GM23338 (cell line): ENCODE measurements at regions not wholly inside any gene's neighbourhood (a gene's known extent, or its start where the extent isn't known, plus 50 kb on each side); places are given as distances from the start of the nearest gene placed in this dataset.

Experiments used
- CREB1 ChIP-seq: fragments of 250-450 bp; sonication (Bioruptor Pico); IDR thresholded peaks from 2 replicates; pipeline ENCODE4 v1.5.0; 2020; ENCODE audit warnings: low read depth, mild to moderate bottlenecking, moderate library complexity
- EZH2 ChIP-seq: fragments of 200-600 bp; sonication (generic); IDR thresholded peaks from one replicate; pipeline ENCODE4 v1.8.0; 2017; ENCODE audit warnings: antibody characterized with exemption, mild to moderate bottlenecking, low read depth; ENCODE audit not compliant: unreplicated experiment
- EZH2phosphoT487 ChIP-seq: fragments of 200-600 bp; sonication (generic); IDR thresholded peaks from one replicate; pipeline ENCODE4 v1.8.1; 2018; ENCODE audit warnings: antibody characterized with exemption; ENCODE audit not compliant: unreplicated experiment
- JUNB ChIP-seq: IDR thresholded peaks from one replicate; pipeline ENCODE4 v1.6.1; 2016; ENCODE audit warnings: antibody characterized with exemption; ENCODE audit not compliant: unreplicated experiment
- POLR2AphosphoS5 ChIP-seq: IDR thresholded peaks from 2 replicates; pipeline ENCODE4 v1.6.1; 2016; ENCODE audit warnings: antibody characterized with exemption, low read depth
- STAT1 ChIP-seq: IDR thresholded peaks from one replicate; pipeline ENCODE4 v1.6.1; 2016; ENCODE audit warnings: antibody characterized with exemption; ENCODE audit not compliant: unreplicated experiment
- ZNF114 ChIP-seq: fragments of 250-450 bp; sonication (Bioruptor Pico); IDR thresholded peaks from 2 replicates; pipeline ENCODE4 v1.5.0; 2020; ENCODE audit warnings: mild to moderate bottlenecking, moderate library complexity
- ZNF331 ChIP-seq: fragments of 250-450 bp; sonication (Bioruptor Pico); IDR thresholded peaks from 2 replicates; pipeline ENCODE4 v1.5.0; 2020; ENCODE audit warnings: low read depth, mild to moderate bottlenecking, moderate library complexity
- TF ChIP-seq, protein P1 (sequence below), 2 experiments: fragments of 200-600 bp in 1 of 2; sonication (generic) in 1 of 2; conservative IDR thresholded peaks; 2 replicates each; pipeline versions ENCODE4 v1.5.1 to v1.6.1; 2016 to 2017; ENCODE audit warnings: antibody characterized with exemption in 2 of 2, low read depth in 2 of 2, mild to moderate bottlenecking in 2 of 2, moderate library complexity in 1 of 2
- TF ChIP-seq, protein P2 (sequence below): IDR thresholded peaks from 2 replicates; pipeline ENCODE4 v1.6.1; 2016; ENCODE audit warnings: antibody characterized with exemption
- TF ChIP-seq, protein P3 (sequence below): IDR thresholded peaks from one replicate; pipeline ENCODE4 v1.6.1; 2018; ENCODE audit warnings: antibody characterized with exemption; ENCODE audit not compliant: unreplicated experiment
- TF ChIP-seq, protein P4 (sequence below): fragments of 250-450 bp; sonication (Bioruptor Pico); IDR thresholded peaks from 2 replicates; pipeline ENCODE4 v1.5.0; 2020; ENCODE audit warnings: mild to moderate bottlenecking, moderate library complexity

DNA sequence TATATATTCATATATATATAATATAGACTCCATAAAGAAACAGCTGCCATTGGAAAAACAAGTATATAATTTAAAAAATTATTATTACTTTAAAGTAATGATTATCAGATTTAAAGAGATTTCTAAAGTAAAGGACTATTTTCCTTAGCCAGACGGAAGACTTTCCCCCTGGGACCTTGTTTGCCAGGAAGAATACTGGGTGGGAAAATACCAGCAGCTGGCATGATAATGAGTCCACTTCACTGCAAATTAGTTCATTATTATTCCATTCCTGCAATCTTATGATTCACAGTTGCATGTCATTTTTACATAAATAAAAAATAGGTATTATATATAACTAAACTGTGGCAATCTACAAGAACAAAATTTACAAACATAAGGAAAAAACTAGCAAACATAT is 339.8 kb upstream of the CDH7 start:
- TF ChIP-seq, protein P1, sequence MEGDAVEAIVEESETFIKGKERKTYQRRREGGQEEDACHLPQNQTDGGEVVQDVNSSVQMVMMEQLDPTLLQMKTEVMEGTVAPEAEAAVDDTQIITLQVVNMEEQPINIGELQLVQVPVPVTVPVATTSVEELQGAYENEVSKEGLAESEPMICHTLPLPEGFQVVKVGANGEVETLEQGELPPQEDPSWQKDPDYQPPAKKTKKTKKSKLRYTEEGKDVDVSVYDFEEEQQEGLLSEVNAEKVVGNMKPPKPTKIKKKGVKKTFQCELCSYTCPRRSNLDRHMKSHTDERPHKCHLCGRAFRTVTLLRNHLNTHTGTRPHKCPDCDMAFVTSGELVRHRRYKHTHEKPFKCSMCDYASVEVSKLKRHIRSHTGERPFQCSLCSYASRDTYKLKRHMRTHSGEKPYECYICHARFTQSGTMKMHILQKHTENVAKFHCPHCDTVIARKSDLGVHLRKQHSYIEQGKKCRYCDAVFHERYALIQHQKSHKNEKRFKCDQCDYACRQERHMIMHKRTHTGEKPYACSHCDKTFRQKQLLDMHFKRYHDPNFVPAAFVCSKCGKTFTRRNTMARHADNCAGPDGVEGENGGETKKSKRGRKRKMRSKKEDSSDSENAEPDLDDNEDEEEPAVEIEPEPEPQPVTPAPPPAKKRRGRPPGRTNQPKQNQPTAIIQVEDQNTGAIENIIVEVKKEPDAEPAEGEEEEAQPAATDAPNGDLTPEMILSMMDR (conservative IDR thresholded peaks at IDR 0.05; ENCODE audit: low read depth in 2 of 2): no peak
- TF ChIP-seq, protein P2, sequence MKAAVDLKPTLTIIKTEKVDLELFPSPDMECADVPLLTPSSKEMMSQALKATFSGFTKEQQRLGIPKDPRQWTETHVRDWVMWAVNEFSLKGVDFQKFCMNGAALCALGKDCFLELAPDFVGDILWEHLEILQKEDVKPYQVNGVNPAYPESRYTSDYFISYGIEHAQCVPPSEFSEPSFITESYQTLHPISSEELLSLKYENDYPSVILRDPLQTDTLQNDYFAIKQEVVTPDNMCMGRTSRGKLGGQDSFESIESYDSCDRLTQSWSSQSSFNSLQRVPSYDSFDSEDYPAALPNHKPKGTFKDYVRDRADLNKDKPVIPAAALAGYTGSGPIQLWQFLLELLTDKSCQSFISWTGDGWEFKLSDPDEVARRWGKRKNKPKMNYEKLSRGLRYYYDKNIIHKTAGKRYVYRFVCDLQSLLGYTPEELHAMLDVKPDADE: no peak
- TF ChIP-seq EZH2 (no peak), POLR2AphosphoS5 (no peak), EZH2phosphoT487 (no peak), JUNB (no peak), STAT1 (no peak), CREB1 (CRISPR knock-in tag) (no peak), ZNF114 (CRISPR knock-in tag) (no peak), ZNF331 (CRISPR knock-in tag) (no peak)
- TF ChIP-seq, protein P3, sequence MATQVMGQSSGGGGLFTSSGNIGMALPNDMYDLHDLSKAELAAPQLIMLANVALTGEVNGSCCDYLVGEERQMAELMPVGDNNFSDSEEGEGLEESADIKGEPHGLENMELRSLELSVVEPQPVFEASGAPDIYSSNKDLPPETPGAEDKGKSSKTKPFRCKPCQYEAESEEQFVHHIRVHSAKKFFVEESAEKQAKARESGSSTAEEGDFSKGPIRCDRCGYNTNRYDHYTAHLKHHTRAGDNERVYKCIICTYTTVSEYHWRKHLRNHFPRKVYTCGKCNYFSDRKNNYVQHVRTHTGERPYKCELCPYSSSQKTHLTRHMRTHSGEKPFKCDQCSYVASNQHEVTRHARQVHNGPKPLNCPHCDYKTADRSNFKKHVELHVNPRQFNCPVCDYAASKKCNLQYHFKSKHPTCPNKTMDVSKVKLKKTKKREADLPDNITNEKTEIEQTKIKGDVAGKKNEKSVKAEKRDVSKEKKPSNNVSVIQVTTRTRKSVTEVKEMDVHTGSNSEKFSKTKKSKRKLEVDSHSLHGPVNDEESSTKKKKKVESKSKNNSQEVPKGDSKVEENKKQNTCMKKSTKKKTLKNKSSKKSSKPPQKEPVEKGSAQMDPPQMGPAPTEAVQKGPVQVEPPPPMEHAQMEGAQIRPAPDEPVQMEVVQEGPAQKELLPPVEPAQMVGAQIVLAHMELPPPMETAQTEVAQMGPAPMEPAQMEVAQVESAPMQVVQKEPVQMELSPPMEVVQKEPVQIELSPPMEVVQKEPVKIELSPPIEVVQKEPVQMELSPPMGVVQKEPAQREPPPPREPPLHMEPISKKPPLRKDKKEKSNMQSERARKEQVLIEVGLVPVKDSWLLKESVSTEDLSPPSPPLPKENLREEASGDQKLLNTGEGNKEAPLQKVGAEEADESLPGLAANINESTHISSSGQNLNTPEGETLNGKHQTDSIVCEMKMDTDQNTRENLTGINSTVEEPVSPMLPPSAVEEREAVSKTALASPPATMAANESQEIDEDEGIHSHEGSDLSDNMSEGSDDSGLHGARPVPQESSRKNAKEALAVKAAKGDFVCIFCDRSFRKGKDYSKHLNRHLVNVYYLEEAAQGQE: no peak
- TF ChIP-seq, protein P4, sequence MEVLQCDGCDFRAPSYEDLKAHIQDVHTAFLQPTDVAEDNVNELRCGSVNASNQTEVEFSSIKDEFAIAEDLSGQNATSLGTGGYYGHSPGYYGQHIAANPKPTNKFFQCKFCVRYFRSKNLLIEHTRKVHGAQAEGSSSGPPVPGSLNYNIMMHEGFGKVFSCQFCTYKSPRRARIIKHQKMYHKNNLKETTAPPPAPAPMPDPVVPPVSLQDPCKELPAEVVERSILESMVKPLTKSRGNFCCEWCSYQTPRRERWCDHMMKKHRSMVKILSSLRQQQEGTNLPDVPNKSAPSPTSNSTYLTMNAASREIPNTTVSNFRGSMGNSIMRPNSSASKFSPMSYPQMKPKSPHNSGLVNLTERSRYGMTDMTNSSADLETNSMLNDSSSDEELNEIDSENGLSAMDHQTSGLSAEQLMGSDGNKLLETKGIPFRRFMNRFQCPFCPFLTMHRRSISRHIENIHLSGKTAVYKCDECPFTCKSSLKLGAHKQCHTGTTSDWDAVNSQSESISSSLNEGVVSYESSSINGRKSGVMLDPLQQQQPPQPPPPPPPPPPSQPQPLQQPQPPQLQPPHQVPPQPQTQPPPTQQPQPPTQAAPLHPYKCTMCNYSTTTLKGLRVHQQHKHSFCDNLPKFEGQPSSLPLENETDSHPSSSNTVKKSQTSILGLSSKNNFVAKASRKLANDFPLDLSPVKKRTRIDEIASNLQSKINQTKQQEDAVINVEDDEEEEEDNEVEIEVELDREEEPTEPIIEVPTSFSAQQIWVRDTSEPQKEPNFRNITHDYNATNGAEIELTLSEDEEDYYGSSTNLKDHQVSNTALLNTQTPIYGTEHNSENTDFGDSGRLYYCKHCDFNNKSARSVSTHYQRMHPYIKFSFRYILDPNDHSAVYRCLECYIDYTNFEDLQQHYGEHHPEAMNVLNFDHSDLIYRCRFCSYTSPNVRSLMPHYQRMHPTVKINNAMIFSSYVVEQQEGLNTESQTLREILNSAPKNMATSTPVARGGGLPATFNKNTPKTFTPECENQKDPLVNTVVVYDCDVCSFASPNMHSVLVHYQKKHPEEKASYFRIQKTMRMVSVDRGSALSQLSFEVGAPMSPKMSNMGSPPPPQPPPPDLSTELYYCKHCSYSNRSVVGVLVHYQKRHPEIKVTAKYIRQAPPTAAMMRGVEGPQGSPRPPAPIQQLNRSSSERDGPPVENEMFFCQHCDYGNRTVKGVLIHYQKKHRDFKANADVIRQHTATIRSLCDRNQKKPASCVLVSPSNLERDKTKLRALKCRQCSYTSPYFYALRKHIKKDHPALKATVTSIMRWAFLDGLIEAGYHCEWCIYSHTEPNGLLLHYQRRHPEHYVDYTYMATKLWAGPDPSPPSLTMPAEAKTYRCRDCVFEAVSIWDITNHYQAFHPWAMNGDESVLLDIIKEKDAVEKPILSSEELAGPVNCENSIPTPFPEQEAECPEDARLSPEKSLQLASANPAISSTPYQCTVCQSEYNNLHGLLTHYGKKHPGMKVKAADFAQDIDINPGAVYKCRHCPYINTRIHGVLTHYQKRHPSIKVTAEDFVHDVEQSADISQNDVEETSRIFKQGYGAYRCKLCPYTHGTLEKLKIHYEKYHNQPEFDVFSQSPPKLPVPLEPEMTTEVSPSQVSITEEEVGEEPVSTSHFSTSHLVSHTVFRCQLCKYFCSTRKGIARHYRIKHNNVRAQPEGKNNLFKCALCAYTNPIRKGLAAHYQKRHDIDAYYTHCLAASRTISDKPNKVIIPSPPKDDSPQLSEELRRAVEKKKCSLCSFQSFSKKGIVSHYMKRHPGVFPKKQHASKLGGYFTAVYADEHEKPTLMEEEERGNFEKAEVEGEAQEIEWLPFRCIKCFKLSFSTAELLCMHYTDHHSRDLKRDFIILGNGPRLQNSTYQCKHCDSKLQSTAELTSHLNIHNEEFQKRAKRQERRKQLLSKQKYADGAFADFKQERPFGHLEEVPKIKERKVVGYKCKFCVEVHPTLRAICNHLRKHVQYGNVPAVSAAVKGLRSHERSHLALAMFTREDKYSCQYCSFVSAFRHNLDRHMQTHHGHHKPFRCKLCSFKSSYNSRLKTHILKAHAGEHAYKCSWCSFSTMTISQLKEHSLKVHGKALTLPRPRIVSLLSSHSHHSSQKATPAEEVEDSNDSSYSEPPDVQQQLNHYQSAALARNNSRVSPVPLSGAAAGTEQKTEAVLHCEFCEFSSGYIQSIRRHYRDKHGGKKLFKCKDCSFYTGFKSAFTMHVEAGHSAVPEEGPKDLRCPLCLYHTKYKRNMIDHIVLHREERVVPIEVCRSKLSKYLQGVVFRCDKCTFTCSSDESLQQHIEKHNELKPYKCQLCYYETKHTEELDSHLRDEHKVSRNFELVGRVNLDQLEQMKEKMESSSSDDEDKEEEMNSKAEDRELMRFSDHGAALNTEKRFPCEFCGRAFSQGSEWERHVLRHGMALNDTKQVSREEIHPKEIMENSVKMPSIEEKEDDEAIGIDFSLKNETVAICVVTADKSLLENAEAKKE (CRISPR knock-in tag): no peak
